ENCODE measurements at regions not wholly inside any gene's neighbourhood (a gene's known extent, or its start where the extent isn't known, plus 50 kb on each side); places are given as distances from the start of the nearest gene placed in this dataset.
"Not testable (repeated sequence)": the region's sequence is repeated elsewhere in the genome, so short reads cannot be mapped to it uniquely, and the experiment has no call there.

- no peak for DNase-seq (ENCODE audit: low spot score)
Observed at GRCh38 chr5:129163810-129164378, 69.3 kb downstream of the ISOC1 start.

- DNase-seq (ENCODE audit: low spot score), result no peak
Observed at GRCh38 chr5:129170050-129170449, 75.5 kb downstream of the ISOC1 start.

- DNase-seq (ENCODE audit: low spot score), result no peak
Observed at GRCh38 chr5:129171194-129171944, 76.8 kb downstream of the ISOC1 start.

GRCh38 chr5:129172580-129172979 lies 78.0 kb downstream of the ISOC1 start:
- DNase-seq (ENCODE audit: low spot score), result peak; percentile 31

GRCh38 chr5:129173771-129174170 lies 79.2 kb downstream of the ISOC1 start:
- no peak for DNase-seq (ENCODE audit: low spot score)

GRCh38 chr5:129174480-129174879 lies 79.9 kb downstream of the ISOC1 start:
- DNase-seq (ENCODE audit: low spot score), result no peak

GRCh38 chr5:129177451-129177850 lies 82.9 kb downstream of the ISOC1 start:
- DNase-seq (ENCODE audit: low spot score), result no peak

- no peak for DNase-seq (ENCODE audit: low spot score)
Observed at GRCh38 chr5:129199308-129199707, 104.8 kb downstream of the ISOC1 start.

- DNase-seq (ENCODE audit: low spot score), result no peak
Observed at GRCh38 chr5:129204525-129204924, 110.0 kb downstream of the ISOC1 start.

- DNase-seq (ENCODE audit: low spot score), result no peak
Observed at GRCh38 chr5:129216001-129216400, 121.5 kb downstream of the ISOC1 start.

- no peak for DNase-seq (ENCODE audit: low spot score)
Observed at GRCh38 chr5:129217179-129217578, 122.6 kb downstream of the ISOC1 start.

GRCh38 chr5:129223178-129223577 lies 128.6 kb downstream of the ISOC1 start:
- DNase-seq (ENCODE audit: low spot score), result no peak

- DNase-seq (ENCODE audit: low spot score), result no peak
Observed at GRCh38 chr5:129228577-129228976, 134.0 kb downstream of the ISOC1 start.

- peak; percentile 36 for DNase-seq (ENCODE audit: low spot score)
Observed at GRCh38 chr5:129241755-129242154, 147.2 kb downstream of the ISOC1 start.

GRCh38 chr5:129243039-129243438 lies 148.5 kb downstream of the ISOC1 start:
- DNase-seq (ENCODE audit: low spot score), result no peak

- DNase-seq (ENCODE audit: low spot score), result no peak
Observed at GRCh38 chr5:129244478-129244877, 149.9 kb downstream of the ISOC1 start.

GRCh38 chr5:129245489-129245888 lies 150.9 kb downstream of the ISOC1 start:
- DNase-seq (ENCODE audit: low spot score), result no peak

GRCh38 chr5:129246088-129246487 lies 151.5 kb downstream of the ISOC1 start:
- DNase-seq (ENCODE audit: low spot score), result no peak

GRCh38 chr5:129249886-129250285 lies 155.3 kb downstream of the ISOC1 start:
- no peak for DNase-seq (ENCODE audit: low spot score)

GRCh38 chr5:129271308-129271707 lies 176.8 kb downstream of the ISOC1 start:
- peak; percentile 51 for DNase-seq (ENCODE audit: low spot score)

GRCh38 chr5:129284010-129284409 lies 176.1 kb upstream of the ADAMTS19 start:
- DNase-seq (ENCODE audit: low spot score), result no peak

GRCh38 chr5:129294216-129294615 lies 165.9 kb upstream of the ADAMTS19 start:
- DNase-seq (ENCODE audit: low spot score), result not testable (repeated sequence)

GRCh38 chr5:129306725-129307124 lies 153.4 kb upstream of the ADAMTS19 start:
- no peak for DNase-seq (ENCODE audit: low spot score)
